OCI-LY3 (cell line): ENCODE measurements at regions not wholly inside any gene's neighbourhood (a gene's known extent, or its start where the extent isn't known, plus 50 kb on each side); places are given as distances from the start of the nearest gene placed in this dataset.
"Not testable (repeated sequence)": the region's sequence is repeated elsewhere in the genome, so short reads cannot be mapped to it uniquely, and the experiment has no call there.

Experiments
- H2AFZ ChIP-seq: fragments of 200-600, 300-600 bp; shearing (Covaris generic); 2 replicates; pipeline ENCODE4 v1.6.0; 2014; ENCODE audit warnings: antibody characterized with exemption, low read depth, low read length
- H3K27ac ChIP-seq: fragments of 200-600, 300-600 bp; sonication (generic); 2 replicates; pipeline ENCODE4 v1.5.1; 2014; ENCODE audit warnings: mild to moderate bottlenecking, low read length, moderate library complexity, mixed read lengths
- H3K27me3 ChIP-seq: fragments of 200-600, 300-600 bp; sonication (generic); 2 replicates; pipeline ENCODE4 v1.6.1; 2014; ENCODE audit warnings: low read depth, low read length, mixed read lengths
- H3K36me3 ChIP-seq: fragments of 200-600, 300-600 bp; sonication (generic); replicated peaks from 2 replicates; pipeline ENCODE3; 2014; ENCODE audit warnings: low read depth, low read length, mixed read lengths
- H3K4me1 ChIP-seq: fragments of 300-600, 200-600 bp; sonication (generic); 2 replicates; pipeline ENCODE4 v1.6.1; 2014; ENCODE audit warnings: low read length, mixed read lengths
- H3K4me2 ChIP-seq: fragments of 200-600, 300-600 bp; sonication (generic); 2 replicates; pipeline ENCODE4 v1.6.1; 2014; ENCODE audit warnings: low read length, mixed read lengths
- H3K4me3 ChIP-seq: fragments of 300-600, 200-600 bp; sonication (generic); 2 replicates; pipeline ENCODE4 v1.5.1; 2014; ENCODE audit warnings: antibody characterized with exemption, mild to moderate bottlenecking, low read length, moderate library complexity
- H3K79me2 ChIP-seq: fragments of 300-600, 200-600 bp; shearing (Covaris generic); 2 replicates; pipeline ENCODE4 v1.6.1; 2014; ENCODE audit warnings: mild to moderate bottlenecking, low read length, mixed read lengths
- H3K9ac ChIP-seq: fragments of 300-600, 200-600 bp; shearing (Covaris generic); 2 replicates; pipeline ENCODE4 v1.6.0; 2014; ENCODE audit warnings: mild to moderate bottlenecking, low read length, moderate library complexity
- H3K9me3 ChIP-seq: fragments of 200-600, 300-600 bp; shearing (Covaris generic); 2 replicates; pipeline ENCODE4 v1.6.1; 2014; ENCODE audit warnings: low read length, mixed read lengths; ENCODE audit not compliant: insufficient read depth
- H4K20me1 ChIP-seq: fragments of 200-600, 300-600 bp; sonication (generic); 2 replicates; pipeline ENCODE4 v1.6.1; 2016; ENCODE audit warnings: low read length, mixed read lengths; ENCODE audit not compliant: insufficient read depth
- EZH2phosphoT487 ChIP-seq: fragments of 200-600 bp; shearing (Covaris generic); IDR thresholded peaks from 2 replicates; pipeline ENCODE4 v1.6.1; 2018; ENCODE audit warnings: antibody characterized with exemption, mixed run types, low read depth
- TF ChIP-seq, protein P1 (sequence below): fragments of 200-600, 300-600 bp; sonication (generic); IDR thresholded peaks from 2 replicates; pipeline ENCODE4 v1.5.1; 2014; ENCODE audit warnings: antibody characterized with exemption, low read length, low read depth

GRCh38 chr10:8844141-8844540 is 789.7 kb downstream of the GATA3 start:
- Histone ChIP-seq H3K9ac (no peak overlapping the region), H3K36me3 (no peaks in the 10 kb centered on the region), H3K4me3 (no peak overlapping the region), H3K9me3 (no peaks in the 10 kb centered on the region), H3K27me3 (no peaks in the 10 kb centered on the region), H3K4me1 (no peaks in the 10 kb centered on the region), H2AFZ (no peak overlapping the region), H3K79me2 (no peaks in the 10 kb centered on the region), H3K4me2 (no peak overlapping the region), H3K27ac (no peak overlapping the region), H4K20me1 (no peaks in the 10 kb centered on the region)
- TF ChIP-seq, protein P1, sequence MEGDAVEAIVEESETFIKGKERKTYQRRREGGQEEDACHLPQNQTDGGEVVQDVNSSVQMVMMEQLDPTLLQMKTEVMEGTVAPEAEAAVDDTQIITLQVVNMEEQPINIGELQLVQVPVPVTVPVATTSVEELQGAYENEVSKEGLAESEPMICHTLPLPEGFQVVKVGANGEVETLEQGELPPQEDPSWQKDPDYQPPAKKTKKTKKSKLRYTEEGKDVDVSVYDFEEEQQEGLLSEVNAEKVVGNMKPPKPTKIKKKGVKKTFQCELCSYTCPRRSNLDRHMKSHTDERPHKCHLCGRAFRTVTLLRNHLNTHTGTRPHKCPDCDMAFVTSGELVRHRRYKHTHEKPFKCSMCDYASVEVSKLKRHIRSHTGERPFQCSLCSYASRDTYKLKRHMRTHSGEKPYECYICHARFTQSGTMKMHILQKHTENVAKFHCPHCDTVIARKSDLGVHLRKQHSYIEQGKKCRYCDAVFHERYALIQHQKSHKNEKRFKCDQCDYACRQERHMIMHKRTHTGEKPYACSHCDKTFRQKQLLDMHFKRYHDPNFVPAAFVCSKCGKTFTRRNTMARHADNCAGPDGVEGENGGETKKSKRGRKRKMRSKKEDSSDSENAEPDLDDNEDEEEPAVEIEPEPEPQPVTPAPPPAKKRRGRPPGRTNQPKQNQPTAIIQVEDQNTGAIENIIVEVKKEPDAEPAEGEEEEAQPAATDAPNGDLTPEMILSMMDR = no peak
- TF ChIP-seq EZH2phosphoT487 = no peak

DNA sequence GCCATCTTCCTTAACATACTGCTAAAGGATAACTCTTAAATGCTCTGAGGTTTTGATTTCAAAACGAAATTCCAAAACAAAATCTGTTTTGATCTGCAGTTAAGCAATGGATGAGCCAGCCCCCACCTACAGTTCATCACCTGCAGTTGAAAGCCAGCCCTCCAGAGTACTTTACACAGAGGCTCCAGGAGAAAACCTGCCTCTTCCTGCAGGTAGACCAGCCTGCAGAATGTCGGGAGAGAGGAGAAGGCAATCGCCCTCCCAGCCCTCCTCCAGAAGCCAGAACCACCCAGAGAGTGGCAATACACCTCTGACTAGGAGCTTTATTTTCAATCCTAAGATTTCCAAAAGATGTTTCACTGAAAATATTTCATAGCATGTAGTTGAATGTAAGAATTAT is 798.1 kb downstream of the GATA3 start:
- Histone ChIP-seq H3K4me3 (no peak overlapping the region), H3K4me1 (no peaks in the 10 kb centered on the region), H4K20me1 (no peaks in the 10 kb centered on the region), H3K79me2 (no peaks in the 10 kb centered on the region), H3K27me3 (no peaks in the 10 kb centered on the region), H3K9ac (no peak overlapping the region), H2AFZ (no peak overlapping the region), H3K36me3 (no peaks in the 10 kb centered on the region), H3K4me2 (no peak overlapping the region), H3K9me3 (no peaks in the 10 kb centered on the region), H3K27ac (no peak overlapping the region)
- TF ChIP-seq EZH2phosphoT487 = no peak
- TF ChIP-seq, protein P1 = no peak

DNA sequence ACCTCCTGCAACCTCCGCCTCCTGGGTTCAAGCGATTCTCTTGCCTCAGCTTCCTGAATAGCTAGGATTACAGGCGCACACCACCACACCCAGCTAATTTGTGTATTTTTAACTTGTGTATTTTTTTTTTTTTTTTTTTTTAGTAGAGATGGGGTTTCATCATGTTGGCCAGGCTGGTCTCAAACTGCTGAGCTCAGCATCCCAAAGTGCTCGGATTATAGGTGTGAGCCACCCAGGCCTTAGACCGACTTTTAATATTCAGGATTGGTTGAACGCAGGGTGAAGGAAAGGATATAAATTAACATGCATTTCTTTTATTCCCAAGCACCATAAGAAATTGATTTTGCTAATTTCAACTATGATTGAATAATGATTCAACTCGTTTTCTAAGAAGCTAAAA is 798.6 kb downstream of the GATA3 start:
- H3K4me2 ChIP-seq = no peak overlapping the region
- no peaks in the 10 kb centered on the region for H3K79me2 ChIP-seq
- TF ChIP-seq, protein P1 = no peak
- no peak for TF ChIP-seq EZH2phosphoT487
- H3K36me3 ChIP-seq = no peaks in the 10 kb centered on the region
- H2AFZ ChIP-seq = no peak overlapping the region
- no peaks in the 10 kb centered on the region for H3K27me3 ChIP-seq
- H3K4me1 ChIP-seq = no peaks in the 10 kb centered on the region
- H3K27ac ChIP-seq = no peak overlapping the region
- no peaks in the 10 kb centered on the region for H4K20me1 ChIP-seq
- no peak overlapping the region for H3K9ac ChIP-seq
- no peak overlapping the region for H3K4me3 ChIP-seq
- no peaks in the 10 kb centered on the region for H3K9me3 ChIP-seq

GRCh38 chr10:8868924-8869323 is 814.4 kb downstream of the GATA3 start:
- not testable (repeated sequence) for H3K36me3 ChIP-seq, H3K4me3 ChIP-seq, H3K79me2 ChIP-seq, H3K27ac ChIP-seq, H3K4me2 ChIP-seq, H3K9ac ChIP-seq, H3K27me3 ChIP-seq, H4K20me1 ChIP-seq, H3K9me3 ChIP-seq, H2AFZ ChIP-seq, H3K4me1 ChIP-seq

DNA sequence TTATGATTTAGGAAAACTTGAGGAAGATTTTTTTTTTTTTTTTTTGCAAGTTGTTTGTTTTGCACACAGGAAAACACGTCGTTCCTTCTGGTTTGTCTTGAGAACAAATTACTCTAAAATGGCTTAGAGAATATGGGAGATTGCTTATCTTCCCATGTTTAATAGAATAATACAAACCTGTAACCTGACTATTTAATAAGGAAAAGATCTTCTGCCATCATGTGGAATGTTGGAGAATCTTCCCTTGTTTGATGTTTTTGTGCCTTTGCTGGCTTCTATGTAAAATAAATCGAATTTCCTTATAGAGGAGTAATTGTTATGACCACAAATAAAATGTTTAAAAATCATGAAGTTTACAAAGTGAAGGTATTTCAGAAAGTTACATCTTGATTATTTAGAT is 818.8 kb downstream of the GATA3 start:
- Histone ChIP-seq H3K4me3 (no peak overlapping the region), H3K27ac (no peak overlapping the region), H3K79me2 (no peaks in the 10 kb centered on the region), H3K4me2 (no peak overlapping the region), H4K20me1 (no peaks in the 10 kb centered on the region), H2AFZ (no peak overlapping the region), H3K4me1 (no peaks in the 10 kb centered on the region), H3K27me3 (no peaks in the 10 kb centered on the region), H3K9ac (no peak overlapping the region), H3K9me3 (no peaks in the 10 kb centered on the region), H3K36me3 (no peaks in the 10 kb centered on the region)
- TF ChIP-seq EZH2phosphoT487 = no peak
- TF ChIP-seq, protein P1 = no peak
